ENCODE measurements at regions not wholly inside any gene's neighbourhood (a gene's known extent, or its start where the extent isn't known, plus 50 kb on each side); places are given as distances from the start of the nearest gene placed in this dataset.

DNA sequence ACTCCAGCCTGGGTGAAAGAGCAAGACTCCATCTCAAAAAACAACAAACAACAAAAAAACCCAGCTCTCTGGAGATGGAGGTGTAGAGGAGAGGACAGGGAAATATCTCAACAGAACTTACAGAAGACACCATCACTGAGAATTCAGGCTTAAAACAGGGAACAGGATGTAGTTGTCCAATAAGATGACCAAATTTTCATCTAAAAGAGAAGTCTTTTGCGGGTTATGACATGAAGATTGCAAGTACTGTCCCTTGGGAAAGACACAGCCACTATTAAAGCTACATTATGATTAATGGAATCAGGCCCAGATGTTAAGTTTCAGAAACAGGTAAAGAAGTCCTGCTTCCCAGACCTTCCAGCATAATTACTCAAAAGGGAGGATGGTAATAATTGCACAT, 235.2 kb upstream of the NRP1 start:
- DNase-seq (no peak), ATAC-seq (no peak)
- intact Hi-C loops (cut with DNase I, micrococcal nuclease) = no loop called here
- H3K36me3 ChIP-seq (ENCODE audit: low read depth) = no peaks in the 10 kb centered on the region
- H3K9me3 ChIP-seq = no peaks in the 10 kb centered on the region
- no peaks in the 10 kb centered on the region for H3K4me1 ChIP-seq (ENCODE audit: low read depth)
- H3K4me3 ChIP-seq = no peak overlapping the region
- no peak for TF ChIP-seq CTCF (IDR thresholded peaks at IDR 0.05)

- intact Hi-C loops (cut with DNase I, micrococcal nuclease) = no loop called here
Observed at GRCh38 chr10:33566426-33566825, 232.0 kb upstream of the NRP1 start.

GRCh38 chr10:33566001-33566400, 231.5 kb upstream of the NRP1 start:
- Histone ChIP-seq H3K4me1 (ENCODE audit: low read depth) (no peaks in the 10 kb centered on the region), H3K9me3 (no peaks in the 10 kb centered on the region), H3K4me3 (no peak overlapping the region), H3K36me3 (ENCODE audit: low read depth) (no peaks in the 10 kb centered on the region)
- intact Hi-C loops (cut with DNase I, micrococcal nuclease) = no loop called here
- DNase-seq = no peak
- ATAC-seq = no peak
- TF ChIP-seq CTCF (IDR thresholded peaks at IDR 0.05) = no peak

More at GRCh38 chr10:33566426-33566825, 232.0 kb upstream of the NRP1 start:
- Histone ChIP-seq H3K9me3 (no peaks in the 10 kb centered on the region), H3K36me3 (ENCODE audit: low read depth) (no peaks in the 10 kb centered on the region), H3K4me3 (no peak overlapping the region), H3K4me1 (ENCODE audit: low read depth) (no peaks in the 10 kb centered on the region)
- ATAC-seq (no peak), DNase-seq (no peak)
- no peak for TF ChIP-seq CTCF (IDR thresholded peaks at IDR 0.05)

DNA sequence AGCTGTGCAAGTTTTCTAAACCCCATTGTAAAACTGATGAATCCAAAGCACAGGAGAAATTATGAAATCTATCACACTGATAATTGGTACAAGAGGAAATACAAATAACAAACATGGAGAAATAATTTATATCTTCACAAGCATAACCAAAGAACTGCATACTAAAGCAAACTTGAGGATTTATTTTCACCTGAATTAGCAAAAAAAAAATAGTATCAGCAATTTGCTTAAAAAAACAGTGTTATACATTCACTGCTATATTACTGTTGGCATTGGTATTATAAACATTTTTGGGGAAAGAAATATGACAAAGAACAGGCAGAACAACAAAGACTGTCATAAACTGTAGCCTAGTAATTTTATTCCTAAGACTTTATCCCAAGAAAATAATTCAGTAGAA, 230.8 kb upstream of the NRP1 start:
- intact Hi-C loops (cut with DNase I, micrococcal nuclease) = no loop called here
- TF ChIP-seq CTCF (IDR thresholded peaks at IDR 0.05) = no peak
- Histone ChIP-seq H3K4me3 (no peak overlapping the region), H3K36me3 (ENCODE audit: low read depth) (no peaks in the 10 kb centered on the region), H3K9me3 (no peaks in the 10 kb centered on the region), H3K4me1 (ENCODE audit: low read depth) (no peaks in the 10 kb centered on the region)
- DNase-seq (no peak), ATAC-seq (no peak)

DNA sequence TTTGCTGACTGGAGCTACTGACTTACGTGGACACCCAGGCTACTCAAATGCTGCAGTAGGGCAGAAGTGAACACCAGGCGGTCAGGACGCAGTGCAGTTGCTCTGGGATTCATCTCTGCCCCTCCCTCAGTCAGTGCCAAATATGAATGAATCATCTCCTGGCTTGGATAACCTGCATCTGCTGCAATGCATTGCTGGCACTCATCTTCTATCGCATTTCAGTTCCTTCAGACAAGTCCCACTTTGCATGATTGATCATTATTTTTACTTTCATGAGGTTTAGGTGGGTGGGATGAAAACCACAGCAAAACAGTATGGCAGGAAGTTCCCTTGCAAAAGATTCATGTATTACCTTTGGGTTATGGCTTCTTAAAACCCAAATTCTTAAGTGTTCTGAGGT, 224.6 kb upstream of the NRP1 start:
- DNase-seq (no peak), ATAC-seq (no peak)
- Histone ChIP-seq H3K36me3 (ENCODE audit: low read depth) (no peaks in the 10 kb centered on the region), H3K9me3 (no peaks in the 10 kb centered on the region), H3K4me1 (ENCODE audit: low read depth) (no peaks in the 10 kb centered on the region), H3K4me3 (no peak overlapping the region)
- TF ChIP-seq CTCF (IDR thresholded peaks at IDR 0.05) = no peak
- intact Hi-C loops (cut with DNase I, micrococcal nuclease) = no loop called here

- ATAC-seq (no peak), DNase-seq (no peak)
- no peak for TF ChIP-seq CTCF (IDR thresholded peaks at IDR 0.05)
- H3K36me3 ChIP-seq (ENCODE audit: low read depth) = no peaks in the 10 kb centered on the region
- intact Hi-C loops (cut with DNase I, micrococcal nuclease) = no loop called here
- no peak overlapping the region for H3K4me3 ChIP-seq
- H3K4me1 ChIP-seq (ENCODE audit: low read depth) = no peaks in the 10 kb centered on the region
- no peaks in the 10 kb centered on the region for H3K9me3 ChIP-seq
Observed at GRCh38 chr10:33557313-33557712, 222.8 kb upstream of the NRP1 start.

All from mucosa of descending colon (tissue), 3 donors.